HG03108 (cell line): ENCODE measurements at regions not wholly inside any gene's neighbourhood (a gene's known extent, or its start where the extent isn't known, plus 50 kb on each side); places are given as distances from the start of the nearest gene placed in this dataset.
A peak's percentile ranks its signal among the peaks of the same experiment; 100 is the strongest.
"Not testable (repeated sequence)": the region's sequence is repeated elsewhere in the genome, so short reads cannot be mapped to it uniquely, and the experiment has no call there.

Experiments used
- ATAC-seq: cut with Tn5 transposase; IDR thresholded peaks from one replicate; pipeline ENCODE4 v1.9.1; 2021; ENCODE audit warnings: moderate library complexity; ENCODE audit not compliant: unreplicated experiment

- no peak for ATAC-seq
These were observed 98.3 kb downstream of the BMP4 start for GRCh38 chr14:53858345-53858684.

GRCh38 chr14:53857625-53858344 lies 98.8 kb downstream of the BMP4 start:
- ATAC-seq: no peak

- ATAC-seq: no peak
These were observed 101.1 kb downstream of the BMP4 start for GRCh38 chr14:53855574-53855973.

- no peak for ATAC-seq
These were observed 101.5 kb downstream of the BMP4 start for GRCh38 chr14:53855127-53855526.

- ATAC-seq: no peak
These were observed 105.1 kb downstream of the BMP4 start for GRCh38 chr14:53851394-53852090.

- no peak for ATAC-seq
These were observed 105.8 kb downstream of the BMP4 start for GRCh38 chr14:53850714-53851296.

- ATAC-seq: no peak
These were observed 107.1 kb downstream of the BMP4 start for GRCh38 chr14:53849549-53849948.

GRCh38 chr14:53848854-53849253 lies 107.8 kb downstream of the BMP4 start:
- no peak for ATAC-seq

- ATAC-seq: no peak
These were observed 108.7 kb downstream of the BMP4 start for GRCh38 chr14:53847881-53848280.

GRCh38 chr14:53847057-53847456 lies 109.6 kb downstream of the BMP4 start:
- ATAC-seq: no peak

GRCh38 chr14:53845813-53846693 lies 110.6 kb downstream of the BMP4 start:
- ATAC-seq: no peak

GRCh38 chr14:53842938-53843337 lies 113.7 kb downstream of the BMP4 start:
- no peak for ATAC-seq

GRCh38 chr14:53841109-53842099 lies 115.2 kb downstream of the BMP4 start:
- no peak for ATAC-seq

GRCh38 chr14:53840444-53840843 lies 116.2 kb downstream of the BMP4 start:
- no peak for ATAC-seq

GRCh38 chr14:53838374-53838773 lies 118.3 kb downstream of the BMP4 start:
- ATAC-seq: no peak

- not testable (repeated sequence) for ATAC-seq
These were observed 119.0 kb downstream of the BMP4 start for GRCh38 chr14:53837656-53838055.

GRCh38 chr14:53836551-53836950 lies 120.1 kb downstream of the BMP4 start:
- no peak for ATAC-seq

- no peak for ATAC-seq
These were observed 127.8 kb downstream of the BMP4 start for GRCh38 chr14:53828820-53829219.

GRCh38 chr14:53824061-53824460 lies 132.6 kb downstream of the BMP4 start:
- peak; percentile 79 for ATAC-seq

- ATAC-seq: no peak
These were observed 142.2 kb downstream of the BMP4 start for GRCh38 chr14:53814392-53814791.
